ENCODE measurements at regions not wholly inside any gene's neighbourhood (a gene's known extent, or its start where the extent isn't known, plus 50 kb on each side); places are given as distances from the start of the nearest gene placed in this dataset.

DNA sequence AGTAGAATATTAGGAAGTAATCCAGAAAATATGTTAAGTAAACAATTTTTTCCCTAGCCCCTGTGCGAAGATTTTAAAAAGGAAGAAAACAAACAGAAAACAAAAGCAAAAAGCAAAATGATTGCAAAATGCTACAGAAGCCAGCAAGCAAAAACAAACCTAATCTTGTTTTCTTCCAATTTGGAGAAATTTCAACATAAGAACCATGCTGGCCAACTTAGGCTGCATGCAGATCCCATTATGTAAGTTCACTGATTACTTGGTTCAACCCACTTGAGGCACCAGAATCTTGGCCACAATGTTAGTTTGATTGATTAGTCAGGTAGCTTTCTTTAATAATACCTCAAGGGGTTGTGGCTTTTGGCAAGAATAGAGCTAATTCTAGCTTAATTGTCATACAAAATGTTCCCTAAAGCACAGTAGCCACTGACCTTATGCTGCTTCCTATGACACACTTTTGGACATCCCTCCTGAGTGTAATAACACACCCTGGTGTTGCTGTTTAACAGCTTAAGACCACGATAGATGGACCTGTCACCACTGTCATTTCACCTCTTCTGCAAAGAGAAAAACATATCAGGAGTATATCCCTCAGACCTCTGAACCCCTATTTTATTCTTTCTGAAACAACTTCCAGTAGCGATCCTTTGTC, 2342.1 kb downstream of the PCDH7 start:
- intact Hi-C loops (cut with DNase I; ENCODE audit: low total_unique reads): no loop called here
- H3K27ac ChIP-seq: no peak overlapping the region
- no peak for TF ChIP-seq POLR2A (IDR thresholded peaks at IDR 0.05)
- TF ChIP-seq POLR2AphosphoS5 (IDR thresholded peaks at IDR 0.05): no peak
- TF ChIP-seq, protein P1, sequence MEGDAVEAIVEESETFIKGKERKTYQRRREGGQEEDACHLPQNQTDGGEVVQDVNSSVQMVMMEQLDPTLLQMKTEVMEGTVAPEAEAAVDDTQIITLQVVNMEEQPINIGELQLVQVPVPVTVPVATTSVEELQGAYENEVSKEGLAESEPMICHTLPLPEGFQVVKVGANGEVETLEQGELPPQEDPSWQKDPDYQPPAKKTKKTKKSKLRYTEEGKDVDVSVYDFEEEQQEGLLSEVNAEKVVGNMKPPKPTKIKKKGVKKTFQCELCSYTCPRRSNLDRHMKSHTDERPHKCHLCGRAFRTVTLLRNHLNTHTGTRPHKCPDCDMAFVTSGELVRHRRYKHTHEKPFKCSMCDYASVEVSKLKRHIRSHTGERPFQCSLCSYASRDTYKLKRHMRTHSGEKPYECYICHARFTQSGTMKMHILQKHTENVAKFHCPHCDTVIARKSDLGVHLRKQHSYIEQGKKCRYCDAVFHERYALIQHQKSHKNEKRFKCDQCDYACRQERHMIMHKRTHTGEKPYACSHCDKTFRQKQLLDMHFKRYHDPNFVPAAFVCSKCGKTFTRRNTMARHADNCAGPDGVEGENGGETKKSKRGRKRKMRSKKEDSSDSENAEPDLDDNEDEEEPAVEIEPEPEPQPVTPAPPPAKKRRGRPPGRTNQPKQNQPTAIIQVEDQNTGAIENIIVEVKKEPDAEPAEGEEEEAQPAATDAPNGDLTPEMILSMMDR (IDR thresholded peaks at IDR 0.05): no peak
- no peak overlapping the region for H3K4me3 ChIP-seq
- no peaks in the 10 kb centered on the region for H3K9me3 ChIP-seq
- no peaks in the 10 kb centered on the region for H3K27me3 ChIP-seq
- no peak for DNase-seq (ENCODE audit: low spot score in 2 of 2)
- H3K36me3 ChIP-seq: no peaks in the 10 kb centered on the region
- H3K4me1 ChIP-seq: no peaks in the 10 kb centered on the region

DNA sequence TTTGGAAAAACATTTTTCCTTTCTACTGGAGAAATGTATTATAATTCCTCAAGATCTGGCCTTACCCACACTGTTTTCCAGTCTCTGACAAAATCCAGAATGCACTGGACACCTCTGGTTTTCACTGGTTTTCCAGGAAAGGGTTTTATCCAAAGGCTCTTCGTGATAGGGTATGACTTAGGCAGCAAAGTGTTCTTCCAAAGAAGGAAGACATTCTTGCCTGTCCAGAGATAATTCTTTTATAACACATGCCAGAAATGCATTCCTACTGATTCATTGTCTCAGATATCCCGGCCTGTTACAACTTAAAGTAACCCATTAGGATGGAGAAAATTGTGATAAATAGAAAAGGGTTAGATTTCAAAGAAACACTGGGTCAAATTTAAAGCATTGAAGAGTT, 2343.1 kb downstream of the PCDH7 start:
- no peaks in the 10 kb centered on the region for H3K4me1 ChIP-seq
- no peak for DNase-seq (ENCODE audit: low spot score in 2 of 2)
- TF ChIP-seq, protein P1 (IDR thresholded peaks at IDR 0.05): no peak
- TF ChIP-seq POLR2AphosphoS5 (IDR thresholded peaks at IDR 0.05) (no peak), POLR2A (IDR thresholded peaks at IDR 0.05) (no peak)

DNA sequence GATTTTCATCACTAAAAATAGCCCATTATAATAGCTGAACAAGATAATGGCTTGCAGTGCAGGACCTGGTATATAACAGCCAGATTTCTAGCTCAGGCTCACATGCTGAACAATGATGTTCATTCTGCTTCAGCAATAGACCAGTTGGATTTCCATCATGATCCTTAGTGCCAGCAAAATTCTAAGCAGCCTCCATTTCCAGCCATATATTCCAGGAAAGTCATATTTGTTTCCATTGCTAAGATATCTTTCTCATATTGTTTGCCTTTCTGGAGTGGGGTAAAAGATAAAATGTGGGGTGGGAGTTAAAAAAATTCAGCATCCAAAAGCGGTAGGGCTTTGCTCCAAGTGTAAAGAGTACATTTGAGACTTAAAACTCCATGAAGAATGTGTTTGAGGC, 2344.1 kb downstream of the PCDH7 start:
- intact Hi-C loops (cut with DNase I; ENCODE audit: low total_unique reads): no loop called here
- Histone ChIP-seq H3K4me1 (no peaks in the 10 kb centered on the region), H3K4me3 (no peak overlapping the region), H3K27me3 (no peaks in the 10 kb centered on the region), H3K9me3 (peaks cover 6 to 7% of the 10 kb centered on the region in 2 donors), H3K36me3 (no peaks in the 10 kb centered on the region), H3K27ac (no peak overlapping the region)
- DNase-seq (ENCODE audit: low spot score in 2 of 2): no peak
- TF ChIP-seq, protein P1 (IDR thresholded peaks at IDR 0.05): no peak
- TF ChIP-seq POLR2A (IDR thresholded peaks at IDR 0.05) (no peak), POLR2AphosphoS5 (IDR thresholded peaks at IDR 0.05) (no peak)

More for the DNA sequence above, 2343.1 kb downstream of the PCDH7 start:
- no peak overlapping the region for H3K4me3 ChIP-seq
- intact Hi-C loops (cut with DNase I; ENCODE audit: low total_unique reads): no loop called here
- no peaks in the 10 kb centered on the region for H3K9me3 ChIP-seq
- H3K27ac ChIP-seq: peak overlapping the region in 1 of 2 donors; percentile 21
- no peaks in the 10 kb centered on the region for H3K27me3 ChIP-seq
- no peaks in the 10 kb centered on the region for H3K36me3 ChIP-seq

DNA sequence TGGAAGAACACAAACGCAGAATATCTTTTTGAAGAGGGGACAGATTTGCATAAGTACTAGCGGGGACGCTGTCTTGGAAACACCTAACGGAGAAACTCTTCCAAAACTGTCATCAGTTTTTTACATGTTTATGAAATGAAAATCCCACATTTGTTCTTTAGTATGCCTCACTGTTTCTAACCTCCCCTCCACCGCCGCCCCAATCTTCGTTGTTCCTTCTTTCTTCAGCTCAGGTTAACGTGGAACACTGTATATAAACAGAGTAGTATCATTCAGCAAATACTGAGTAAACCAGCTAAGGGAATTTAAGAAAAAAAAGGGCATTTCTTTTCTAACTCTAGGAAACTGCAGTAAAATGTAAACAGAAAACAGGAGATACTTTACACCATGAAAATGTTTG, 2345.6 kb downstream of the PCDH7 start:
- no peaks in the 10 kb centered on the region for H3K36me3 ChIP-seq
- H3K9me3 ChIP-seq: peaks cover 10 to 12% of the 10 kb centered on the region in 2 donors
- H3K27me3 ChIP-seq: no peaks in the 10 kb centered on the region
- H3K4me3 ChIP-seq: no peak overlapping the region
- H3K27ac ChIP-seq: no peak overlapping the region
- no peaks in the 10 kb centered on the region for H3K4me1 ChIP-seq
- no peak for DNase-seq (ENCODE audit: low spot score in 2 of 2)
- no peak for TF ChIP-seq POLR2AphosphoS5 (IDR thresholded peaks at IDR 0.05)
- TF ChIP-seq, protein P1 (IDR thresholded peaks at IDR 0.05): no peak
- no peak for TF ChIP-seq POLR2A (IDR thresholded peaks at IDR 0.05)
- intact Hi-C loops (cut with DNase I; ENCODE audit: low total_unique reads): no loop called here

DNA sequence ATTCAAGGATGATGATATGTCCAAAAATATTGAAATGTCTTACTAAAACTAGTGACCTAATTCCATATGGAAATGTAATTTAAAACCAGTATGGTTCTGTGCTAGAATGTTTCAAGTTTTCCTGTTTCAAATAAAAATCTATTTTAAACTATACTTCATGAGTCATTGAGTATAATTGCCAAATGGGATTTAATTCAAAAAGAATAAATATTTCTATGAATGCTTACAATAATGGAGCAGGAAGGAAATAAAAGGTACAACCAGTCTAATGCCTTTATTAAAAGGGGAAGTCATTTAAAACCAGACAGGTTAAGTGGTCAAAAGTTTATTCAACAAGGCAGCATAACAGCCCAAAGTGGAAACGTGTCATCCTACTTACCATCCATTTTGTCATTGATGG, 2347.1 kb downstream of the PCDH7 start:
- Histone ChIP-seq H3K4me1 (no peaks in the 10 kb centered on the region), H3K27me3 (no peaks in the 10 kb centered on the region), H3K27ac (no peak overlapping the region), H3K9me3 (peaks cover 10 to 12% of the 10 kb centered on the region in 2 donors), H3K36me3 (no peaks in the 10 kb centered on the region), H3K4me3 (no peak overlapping the region)
- DNase-seq (ENCODE audit: low spot score in 2 of 2): no peak
- no peak for TF ChIP-seq POLR2A (IDR thresholded peaks at IDR 0.05)
- TF ChIP-seq POLR2AphosphoS5 (IDR thresholded peaks at IDR 0.05): no peak
- TF ChIP-seq, protein P1 (IDR thresholded peaks at IDR 0.05): no peak
- intact Hi-C loops (cut with DNase I; ENCODE audit: low total_unique reads): no loop called here
